Activated CD8-positive, alpha-beta memory T cell treated with anti-CD3 and anti-CD28 coated beads, Interleukin-2, amount 50 U/mL, for 4 hours (primary cell): ENCODE measurements at regions not wholly inside any gene's neighbourhood (a gene's known extent, or its start where the extent isn't known, plus 50 kb on each side); places are given as distances from the start of the nearest gene placed in this dataset.

Experiments used
- DNase-seq: peaks from one replicate; pipeline ENCODE4 v3.0.0-alpha.2; 2020

GRCh38 chr10:4035599-4035945 is 250.6 kb upstream of the KLF6 start:
- no peak for DNase-seq

- no peak for DNase-seq
These were observed 250.0 kb upstream of the KLF6 start for GRCh38 chr10:4034907-4035598.

- no peak for DNase-seq
These were observed 248.4 kb upstream of the KLF6 start for GRCh38 chr10:4033341-4033896.

GRCh38 chr10:4029866-4030265 is 244.9 kb upstream of the KLF6 start:
- no peak for DNase-seq

GRCh38 chr10:4028854-4029583 is 244.0 kb upstream of the KLF6 start:
- DNase-seq: no peak

GRCh38 chr10:4028027-4028471 is 243.0 kb upstream of the KLF6 start:
- no peak for DNase-seq

- DNase-seq: no peak
These were observed 240.3 kb upstream of the KLF6 start for GRCh38 chr10:4025339-4025738.

GRCh38 chr10:4024516-4025245 is 239.7 kb upstream of the KLF6 start:
- no peak for DNase-seq

GRCh38 chr10:4024027-4024426 is 239.0 kb upstream of the KLF6 start:
- DNase-seq: no peak

GRCh38 chr10:4022473-4022872 is 237.5 kb upstream of the KLF6 start:
- no peak for DNase-seq

- no peak for DNase-seq
These were observed 235.6 kb upstream of the KLF6 start for GRCh38 chr10:4020631-4021030.

GRCh38 chr10:4018054-4018511 is 233.1 kb upstream of the KLF6 start:
- DNase-seq: no peak

GRCh38 chr10:4017336-4017735 is 232.3 kb upstream of the KLF6 start:
- no peak for DNase-seq

GRCh38 chr10:4016214-4016740 is 231.3 kb upstream of the KLF6 start:
- DNase-seq: no peak

- DNase-seq: peak; percentile 29
These were observed 228.7 kb upstream of the KLF6 start for GRCh38 chr10:4013651-4014121.

GRCh38 chr10:4012848-4013247 is 227.8 kb upstream of the KLF6 start:
- no peak for DNase-seq

- no peak for DNase-seq
These were observed 226.3 kb upstream of the KLF6 start for GRCh38 chr10:4011136-4011812.

GRCh38 chr10:4008676-4009382 is 223.8 kb upstream of the KLF6 start:
- no peak for DNase-seq

- no peak for DNase-seq
These were observed 222.8 kb upstream of the KLF6 start for GRCh38 chr10:4007771-4008170.

- no peak for DNase-seq
These were observed 221.8 kb upstream of the KLF6 start for GRCh38 chr10:4006858-4007257.

GRCh38 chr10:4006051-4006450 is 221.0 kb upstream of the KLF6 start:
- DNase-seq: no peak

- DNase-seq: no peak
These were observed 220.0 kb upstream of the KLF6 start for GRCh38 chr10:4004990-4005389.
